ENCODE measurements at regions not wholly inside any gene's neighbourhood (a gene's known extent, or its start where the extent isn't known, plus 50 kb on each side); places are given as distances from the start of the nearest gene placed in this dataset.

GRCh38 chr10:78645975-78646374, 422.8 kb upstream of the ZMIZ1 start:
- DNase-seq (ENCODE audit: low read depth, low spot score) (no peak), ATAC-seq (no peak)
- ChIA-PET RAD21 (ENCODE audit: low non-redundant PET in 1 of 2, low total read pairs in 2 of 2, uncharacterized antibody in 2 of 2, unreplicated experiment in 2 of 2) (no interaction called here), CTCF (interaction anchor here (1.3 kb wide), 1 partner anchor 12 kb away, joined by 5 read pairs; no protein-coding TSS in a partner anchor), POLR2A (no interaction called here)
- Histone ChIP-seq H3K4me3 (replicated peaks in 1 of 2; ENCODE audit: low read depth in 1 of 2, low read length in 2 of 2) (no peak overlapping the region), H3K9me3 (ENCODE audit: control insufficient read depth in 1 of 2, insufficient read depth in 1 of 2, low read depth in 1 of 2, low read length in 2 of 2) (no peaks in the 10 kb centered on the region), H3K79me2 (ENCODE audit: insufficient read depth, low read length) (no peaks in the 10 kb centered on the region), H4K20me1 (ENCODE audit: insufficient read depth) (no peaks in the 10 kb centered on the region), H3K27ac (ENCODE audit: low read depth, low read length) (no peak overlapping the region), H2AFZ (ENCODE audit: low read depth, low read length, poor library complexity, severe bottlenecking) (no peak overlapping the region), H3K4me1 (ENCODE audit: control insufficient read depth in 1 of 2, insufficient read depth in 2 of 2, low read length in 2 of 2) (no peaks in the 10 kb centered on the region), H3K4me2 (ENCODE audit: low read length) (no peak overlapping the region), H3K9me2 (ENCODE audit: insufficient read depth) (no peaks in the 10 kb centered on the region), H3K9ac (ENCODE audit: low read length) (no peak overlapping the region), H3K27me3 (ENCODE audit: insufficient read depth, low read length) (peaks cover 10% of the 10 kb centered on the region), H3K36me3 (ENCODE audit: control insufficient read depth in 1 of 2, insufficient read depth in 2 of 2, low read length in 2 of 2) (no peaks in the 10 kb centered on the region)
- TF ChIP-seq EZH2phosphoT487 (IDR thresholded peaks at IDR 0.05; ENCODE audit: borderline replicate concordance) (no peak), CBX3 (IDR thresholded peaks at IDR 0.05; ENCODE audit: low read depth) (no peak), ZNF274 (IDR thresholded peaks at IDR 0.05; ENCODE audit: low read depth, low read length) (no peak), POLR2A (IDR thresholded peaks at IDR 0.05; ENCODE audit: borderline replicate concordance, extremely low read depth, insufficient read depth, insufficient read length) (no peak), YY1 (IDR thresholded peaks at IDR 0.05; ENCODE audit: extremely low read depth, insufficient replicate concordance, low read depth, low read length) (no peak), CTCF (IDR thresholded peaks at IDR 0.05 in 2 of 3, conservative IDR thresholded peaks at IDR 0.05 in 1 of 3; ENCODE audit: borderline replicate concordance in 1 of 3, insufficient read depth in 1 of 3, low read depth in 2 of 3, low read length in 2 of 3) (no peak), MAX (IDR thresholded peaks at IDR 0.05) (no peak)
- no TSS peak for BruUV-seq (replicated peaks)
- intact Hi-C loops (cut with micrococcal nuclease): no loop called here

- Histone ChIP-seq H3K27ac (ENCODE audit: low read depth, low read length) (no peak overlapping the region), H2AFZ (ENCODE audit: low read depth, low read length, poor library complexity, severe bottlenecking) (no peak overlapping the region), H3K4me3 (replicated peaks in 1 of 2; ENCODE audit: low read depth in 1 of 2, low read length in 2 of 2) (no peak overlapping the region), H3K9ac (ENCODE audit: low read length) (no peak overlapping the region), H3K36me3 (ENCODE audit: control insufficient read depth in 1 of 2, insufficient read depth in 2 of 2, low read length in 2 of 2) (no peaks in the 10 kb centered on the region), H4K20me1 (ENCODE audit: insufficient read depth) (no peaks in the 10 kb centered on the region), H3K27me3 (ENCODE audit: insufficient read depth, low read length) (peaks cover 18% of the 10 kb centered on the region), H3K4me1 (ENCODE audit: control insufficient read depth in 1 of 2, insufficient read depth in 2 of 2, low read length in 2 of 2) (no peaks in the 10 kb centered on the region), H3K9me3 (ENCODE audit: control insufficient read depth in 1 of 2, insufficient read depth in 1 of 2, low read depth in 1 of 2, low read length in 2 of 2) (no peaks in the 10 kb centered on the region), H3K79me2 (ENCODE audit: insufficient read depth, low read length) (no peaks in the 10 kb centered on the region), H3K4me2 (ENCODE audit: low read length) (no peak overlapping the region), H3K9me2 (ENCODE audit: insufficient read depth) (no peaks in the 10 kb centered on the region)
- no peak for TF ChIP-seq POLR2A (IDR thresholded peaks at IDR 0.05; ENCODE audit: borderline replicate concordance, extremely low read depth, insufficient read depth, insufficient read length)
- ATAC-seq (no peak), DNase-seq (ENCODE audit: low read depth, low spot score) (no peak)
- ChIA-PET CTCF (no interaction called here), RAD21 (ENCODE audit: low non-redundant PET in 1 of 2, low total read pairs in 2 of 2, uncharacterized antibody in 2 of 2, unreplicated experiment in 2 of 2) (no interaction called here), POLR2A (no interaction called here)
- intact Hi-C loops (cut with micrococcal nuclease): no loop called here
- no TSS peak for BruUV-seq (replicated peaks)
These were observed 420.4 kb upstream of the ZMIZ1 start for GRCh38 chr10:78648256-78648860.

All from HCT116 (cell line).